AG09309 (cell line): ENCODE measurements at regions not wholly inside any gene's neighbourhood (a gene's known extent, or its start where the extent isn't known, plus 50 kb on each side); places are given as distances from the start of the nearest gene placed in this dataset.

Experiments used
- DNase-seq: peaks from one replicate; pipeline ENCODE4 v3.0.0-alpha.2; 2010; ENCODE audit warnings: low read depth
- H3K4me3 ChIP-seq: 2 replicates; pipeline ENCODE4 v1.5.1; 2011; ENCODE audit warnings: mild to moderate bottlenecking, low read depth, low read length, moderate library complexity; ENCODE audit not compliant: control insufficient read depth
- CTCF ChIP-seq: IDR thresholded peaks from 2 replicates; pipeline ENCODE4 v1.5.1; 2011; ENCODE audit warnings: mild to moderate bottlenecking, low read depth, low read length, inconsistent platforms; ENCODE audit not compliant: insufficient read depth, control insufficient read depth; ENCODE audit errors: missing control alignments

GRCh38 chr13:88976466-88976865 is 1305.3 kb downstream of the SLITRK5 start:
- TF ChIP-seq CTCF, result no peak
- H3K4me3 ChIP-seq, result no peak overlapping the region
- no peak for DNase-seq

- no peak for DNase-seq
- no peak for TF ChIP-seq CTCF
- H3K4me3 ChIP-seq, result no peak overlapping the region
These were observed 1307.4 kb downstream of the SLITRK5 start for GRCh38 chr13:88978607-88979006.

- H3K4me3 ChIP-seq, result no peak overlapping the region
- DNase-seq, result no peak
- TF ChIP-seq CTCF, result no peak
These were observed 1308.4 kb downstream of the SLITRK5 start for GRCh38 chr13:88979465-88980175.

- no peak for TF ChIP-seq CTCF
- no peak overlapping the region for H3K4me3 ChIP-seq
- no peak for DNase-seq
These were observed 1332.5 kb downstream of the SLITRK5 start for GRCh38 chr13:89003656-89004055.

- H3K4me3 ChIP-seq, result no peak overlapping the region
- DNase-seq, result no peak
- no peak for TF ChIP-seq CTCF
These were observed 1340.4 kb downstream of the SLITRK5 start for GRCh38 chr13:89011615-89012014.

- DNase-seq, result no peak
- no peak for TF ChIP-seq CTCF
- H3K4me3 ChIP-seq, result no peak overlapping the region
These were observed 1356.6 kb downstream of the SLITRK5 start for GRCh38 chr13:89027694-89028306.

GRCh38 chr13:89029062-89029461 is 1357.9 kb downstream of the SLITRK5 start:
- no peak overlapping the region for H3K4me3 ChIP-seq
- no peak for DNase-seq
- no peak for TF ChIP-seq CTCF
